ENCODE measurements at regions not wholly inside any gene's neighbourhood (a gene's known extent, or its start where the extent isn't known, plus 50 kb on each side); places are given as distances from the start of the nearest gene placed in this dataset.

- DNase-seq: no peak
Observed at GRCh38 chr3:101081999-101082398, 88.8 kb upstream of the ABI3BP start.

- no peak for DNase-seq
Observed at GRCh38 chr3:101081446-101081845, 88.2 kb upstream of the ABI3BP start.

- peak in 1 of 2 donors; percentile 25 for DNase-seq
Observed at GRCh38 chr3:101077361-101078011, 84.3 kb upstream of the ABI3BP start.

GRCh38 chr3:101074518-101074917 lies 81.3 kb upstream of the ABI3BP start:
- no peak for DNase-seq

- DNase-seq: no peak
Observed at GRCh38 chr3:101072300-101072699, 79.1 kb upstream of the ABI3BP start.

GRCh38 chr3:101070799-101071121 lies 77.5 kb upstream of the ABI3BP start:
- DNase-seq: no peak

GRCh38 chr3:101069901-101070798 lies 76.9 kb upstream of the ABI3BP start:
- no peak for DNase-seq

GRCh38 chr3:101068876-101069606 lies 75.8 kb upstream of the ABI3BP start:
- no peak for DNase-seq

GRCh38 chr3:101066711-101067129 lies 73.5 kb upstream of the ABI3BP start:
- no peak for DNase-seq

- DNase-seq: no peak
Observed at GRCh38 chr3:101065962-101066361, 72.7 kb upstream of the ABI3BP start.

GRCh38 chr3:101063401-101063800 lies 70.2 kb upstream of the ABI3BP start:
- DNase-seq: no peak

- no peak for DNase-seq
Observed at GRCh38 chr3:101061312-101061711, 68.1 kb upstream of the ABI3BP start.

- DNase-seq: no peak
Observed at GRCh38 chr3:101050866-101051265, 57.6 kb upstream of the ABI3BP start.

GRCh38 chr3:101050046-101050445 lies 56.8 kb upstream of the ABI3BP start:
- no peak for DNase-seq

GRCh38 chr3:101049532-101049931 lies 56.3 kb upstream of the ABI3BP start:
- DNase-seq: no peak

GRCh38 chr3:101043687-101044078 lies 50.5 kb upstream of the ABI3BP start:
- no peak for DNase-seq

- no peak for DNase-seq
Observed at GRCh38 chr3:101042996-101043686, 49.9 kb upstream of the ABI3BP start.

Measured in hippocampal formation (tissue), 2 donors.